Dedifferentiated amniotic fluid mesenchymal stem cell (primary cell): ENCODE measurements at regions not wholly inside any gene's neighbourhood (a gene's known extent, or its start where the extent isn't known, plus 50 kb on each side); places are given as distances from the start of the nearest gene placed in this dataset.

Source experiments
- DNase-seq: peaks from one replicate; pipeline ENCODE4 v3.0.0-alpha.2; 2016; ENCODE audit errors: extremely low spot score

GRCh38 chrX:4265036-4265435 is 551.6 kb upstream of the PRKX start:
- no peak for DNase-seq

GRCh38 chrX:4263030-4263803 is 549.8 kb upstream of the PRKX start:
- DNase-seq, result no peak

GRCh38 chrX:4253092-4253491 is 539.6 kb upstream of the PRKX start:
- no peak for DNase-seq

GRCh38 chrX:4249401-4249800 is 536.0 kb upstream of the PRKX start:
- no peak for DNase-seq

- no peak for DNase-seq
Measured at GRCh38 chrX:4243759-4244158, 530.3 kb upstream of the PRKX start.

- DNase-seq, result no peak
Measured at GRCh38 chrX:4240541-4241194, 527.2 kb upstream of the PRKX start.

GRCh38 chrX:4239650-4240540 is 526.4 kb upstream of the PRKX start:
- no peak for DNase-seq

- no peak for DNase-seq
Measured at GRCh38 chrX:4238916-4239315, 525.5 kb upstream of the PRKX start.

GRCh38 chrX:4225086-4225485 is 511.6 kb upstream of the PRKX start:
- no peak for DNase-seq

- no peak for DNase-seq
Measured at GRCh38 chrX:4206941-4207340, 493.5 kb upstream of the PRKX start.

- no peak for DNase-seq
Measured at GRCh38 chrX:4197971-4198370, 484.5 kb upstream of the PRKX start.

GRCh38 chrX:4193500-4194155 is 480.2 kb upstream of the PRKX start:
- no peak for DNase-seq

GRCh38 chrX:4186331-4186730 is 472.9 kb upstream of the PRKX start:
- no peak for DNase-seq

- DNase-seq, result no peak
Measured at GRCh38 chrX:4185086-4185485, 471.6 kb upstream of the PRKX start.

- DNase-seq, result no peak
Measured at GRCh38 chrX:4182408-4182806, 469.0 kb upstream of the PRKX start.

GRCh38 chrX:4181782-4182407 is 468.4 kb upstream of the PRKX start:
- no peak for DNase-seq

GRCh38 chrX:4179031-4179430 is 465.6 kb upstream of the PRKX start:
- DNase-seq, result no peak

GRCh38 chrX:4175221-4175620 is 461.8 kb upstream of the PRKX start:
- no peak for DNase-seq

GRCh38 chrX:4173743-4174142 is 460.3 kb upstream of the PRKX start:
- no peak for DNase-seq

GRCh38 chrX:4151798-4152197 is 438.3 kb upstream of the PRKX start:
- DNase-seq, result no peak

GRCh38 chrX:4150259-4150658 is 436.8 kb upstream of the PRKX start:
- no peak for DNase-seq

- no peak for DNase-seq
Measured at GRCh38 chrX:4129626-4130025, 416.2 kb upstream of the PRKX start.
